ENCODE measurements at regions not wholly inside any gene's neighbourhood (a gene's known extent, or its start where the extent isn't known, plus 50 kb on each side); places are given as distances from the start of the nearest gene placed in this dataset.

DNA sequence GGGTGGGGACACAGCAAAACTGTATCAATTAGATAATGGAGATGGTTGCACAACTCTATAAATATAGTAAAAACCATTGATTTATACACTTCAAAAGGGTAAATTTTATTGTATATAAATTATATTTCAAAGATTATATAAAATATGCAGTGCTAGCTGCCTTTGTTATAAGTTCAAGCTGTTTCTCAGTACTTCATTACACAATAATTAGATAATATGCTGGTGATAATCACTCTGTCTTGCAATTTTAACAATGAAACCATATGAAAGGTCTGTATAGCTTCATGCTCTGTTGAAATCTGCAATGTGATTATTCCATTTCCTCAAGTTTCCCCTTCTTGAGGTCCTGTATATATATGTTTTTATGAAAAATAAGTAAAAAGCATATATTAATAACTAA, 73.4 kb upstream of the PLS3 start:
- ATAC-seq (no peak), DNase-seq (ENCODE audit: low spot score) (no peak)

DNA sequence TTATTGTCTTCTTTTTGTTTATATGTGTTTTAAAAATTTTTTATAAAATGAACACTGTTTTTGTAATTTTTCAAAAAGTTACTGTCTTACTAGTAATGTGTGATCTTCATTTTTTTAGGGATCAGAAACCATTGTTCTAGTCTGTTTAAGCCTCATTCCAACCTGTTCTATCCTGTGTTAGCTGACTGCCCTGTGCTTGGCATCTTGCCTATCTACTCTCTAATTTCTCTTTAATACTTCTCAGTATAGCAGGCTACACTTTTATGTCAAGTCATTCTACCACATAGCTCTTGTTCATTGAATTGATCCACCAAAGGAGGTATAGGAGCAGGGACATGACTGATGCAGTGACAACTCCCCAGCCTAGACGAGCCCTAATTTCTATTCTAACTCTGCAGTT, 70.2 kb upstream of the PLS3 start:
- DNase-seq (ENCODE audit: low spot score): no peak
- ATAC-seq: peak; percentile 55

DNA sequence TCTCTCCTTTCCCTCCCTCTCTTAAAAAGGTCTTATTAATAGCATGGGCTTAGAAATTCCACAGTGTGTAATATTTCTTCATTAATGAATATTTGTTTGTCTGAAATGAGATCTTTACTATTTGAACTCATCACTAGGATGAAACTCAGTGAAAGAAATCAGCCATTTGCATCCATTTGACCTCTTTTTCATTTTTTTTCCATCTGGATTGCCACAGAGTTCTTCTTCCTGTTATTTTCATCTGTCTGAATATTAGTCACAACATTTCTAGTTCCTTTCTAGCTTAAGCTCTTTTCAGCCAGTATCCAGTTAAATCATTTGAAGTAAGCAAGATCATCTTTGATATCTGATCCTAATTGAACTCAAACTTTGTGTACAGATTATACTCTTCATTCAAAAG, 69.2 kb upstream of the PLS3 start:
- no peak for ATAC-seq

DNA sequence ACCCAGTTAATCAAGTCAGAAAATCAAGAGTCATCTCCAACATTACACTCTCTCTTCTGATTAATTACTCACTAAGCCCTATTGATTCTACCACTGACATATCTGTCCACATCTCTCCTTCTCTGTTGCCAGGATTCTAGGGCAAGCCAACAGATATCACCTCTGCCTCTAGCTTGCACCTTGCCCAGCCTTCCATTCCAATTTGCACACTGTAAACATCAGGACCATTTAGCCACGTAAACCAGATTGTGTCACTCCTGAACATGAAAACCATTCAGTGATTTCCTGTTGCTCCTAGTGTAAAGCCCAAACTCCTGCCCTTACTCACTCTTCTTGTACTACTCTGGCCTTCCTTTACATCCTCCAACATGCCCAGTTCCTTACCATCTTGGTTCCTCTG, 68.0 kb upstream of the PLS3 start:
- ATAC-seq (peak; percentile 95), DNase-seq (ENCODE audit: low spot score) (peak; percentile 55)

More for the DNA sequence above, 69.2 kb upstream of the PLS3 start:
- DNase-seq (ENCODE audit: low spot score): no peak

DNA sequence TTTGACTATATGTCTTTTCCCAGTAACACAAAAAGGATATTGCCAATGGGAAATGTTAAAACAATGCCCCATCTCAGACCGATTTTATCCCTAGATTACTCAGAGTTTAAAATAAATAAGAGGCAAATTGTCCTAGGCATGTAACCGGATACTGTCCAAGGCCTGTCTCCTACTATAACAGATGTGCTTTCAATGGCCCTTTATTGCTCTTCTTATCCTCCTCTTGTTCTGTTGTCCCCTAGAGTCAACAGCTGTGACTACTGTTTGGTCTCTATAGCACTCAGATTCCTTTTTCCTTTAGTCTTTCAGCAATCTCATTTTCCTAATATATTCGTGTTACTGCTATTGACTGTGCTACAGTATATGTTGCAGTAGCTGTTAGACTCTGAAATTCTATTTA, 66.8 kb upstream of the PLS3 start:
- DNase-seq (ENCODE audit: low spot score) (no peak), ATAC-seq (no peak)

DNA sequence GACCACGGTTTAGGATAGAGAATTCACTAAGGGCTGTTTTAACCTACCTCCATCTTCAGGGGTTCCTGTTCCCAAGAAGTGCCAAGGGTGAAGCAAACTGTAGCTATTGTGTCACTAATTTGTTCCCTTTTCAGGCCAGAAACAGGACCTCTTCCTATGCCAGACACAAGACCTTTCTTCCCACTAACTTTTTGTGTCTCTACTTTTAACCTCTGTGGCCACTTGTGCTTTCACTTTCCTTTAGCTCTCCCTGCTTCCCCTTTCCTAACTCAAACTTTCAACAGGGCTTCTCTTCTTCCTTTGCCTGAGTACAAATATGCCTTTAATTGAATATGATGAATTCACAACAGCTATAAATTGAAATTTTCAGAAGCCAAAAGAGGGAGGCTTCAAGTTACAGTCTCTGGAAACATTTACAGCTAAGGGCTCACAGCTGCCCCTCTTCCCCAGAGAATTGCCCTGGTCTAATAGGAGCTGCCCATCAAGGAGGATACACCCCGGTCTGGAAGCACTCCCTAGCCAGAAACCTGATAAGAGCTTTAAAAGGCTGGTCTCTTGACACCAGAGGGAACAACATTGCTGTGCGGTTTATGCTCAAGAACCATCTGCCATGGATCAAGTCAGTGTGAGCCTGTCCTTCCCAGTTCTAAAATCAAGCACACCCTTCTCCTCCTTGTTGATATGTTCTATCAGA, 61.7 kb upstream of the PLS3 start:
- no peak for DNase-seq (ENCODE audit: low spot score)
- ATAC-seq: peak; percentile 77

DNA sequence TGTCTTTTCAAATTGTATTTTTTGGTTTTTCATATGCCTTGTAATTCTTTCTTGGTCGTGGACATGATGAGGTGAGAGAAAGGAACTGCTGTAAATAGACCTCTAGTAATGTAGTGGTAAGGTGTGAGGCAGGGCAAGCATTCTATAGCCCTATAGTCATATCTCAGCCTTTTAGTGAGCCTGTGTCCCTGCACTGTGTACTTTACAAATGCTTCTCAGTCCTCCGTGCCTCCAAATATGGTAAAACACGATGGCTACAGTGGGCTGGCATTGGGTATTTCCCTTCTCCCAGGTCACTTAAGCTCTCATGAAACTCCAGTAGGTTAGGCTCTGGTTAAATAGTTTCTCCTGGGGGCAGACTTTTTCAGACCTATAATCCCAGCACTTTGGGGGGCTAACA, 57.9 kb upstream of the PLS3 start:
- no peak for ATAC-seq
- DNase-seq (ENCODE audit: low spot score): no peak

DNA sequence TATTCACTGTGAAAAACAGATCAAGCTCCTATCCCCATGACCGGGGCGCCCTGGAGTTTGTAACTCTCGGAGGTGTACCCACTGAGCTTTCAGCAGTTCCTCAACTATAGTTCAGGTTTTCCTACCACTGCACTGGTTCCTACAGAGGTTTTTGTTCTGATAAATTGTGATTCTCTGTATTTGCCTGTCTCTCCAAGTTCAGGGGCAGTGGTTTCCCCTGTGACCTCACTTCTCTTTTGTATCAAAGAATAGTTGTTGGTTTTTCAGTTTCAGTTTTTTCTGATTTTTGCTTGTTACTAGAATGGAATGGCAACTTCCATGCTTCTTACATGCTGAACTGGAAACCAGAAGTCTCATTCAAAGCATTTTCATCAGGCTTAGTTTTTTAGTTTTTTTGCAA, 56.8 kb upstream of the PLS3 start:
- ATAC-seq: no peak
- no peak for DNase-seq (ENCODE audit: low spot score)

Data from left lobe of liver (tissue), 2 donors.